Keratinocyte (primary cell): ENCODE measurements at regions not wholly inside any gene's neighbourhood (a gene's known extent, or its start where the extent isn't known, plus 50 kb on each side); places are given as distances from the start of the nearest gene placed in this dataset.

Experiments
- DNase-seq: peaks from one replicate; pipeline ENCODE4 v3.0.0-alpha.2; 2011; ENCODE audit warnings: low read depth, missing footprints, low spot score
- FAIRE-seq: peaks from 2 replicates; lab custom pipeline; 2011; peaks lifted over from hg19 to GRCh38; lab: Jason Lieb, UNC
- H2AFZ ChIP-seq: 2 replicates; pipeline ENCODE4 v1.6.0; 2012; ENCODE audit warnings: low read length, control low read depth, inconsistent platforms; ENCODE audit not compliant: control insufficient read depth
- H3K27ac ChIP-seq: 2 replicates; pipeline ENCODE4 v1.5.1; 2011; ENCODE audit warnings: low read length; ENCODE audit not compliant: control insufficient read depth, insufficient read depth
- H3K27me3 ChIP-seq: 3 replicates; pipeline ENCODE4 v1.6.0; 2011; ENCODE audit warnings: low read length; ENCODE audit not compliant: control insufficient read depth, insufficient read depth; ENCODE audit errors: extremely low read depth
- H3K36me3 ChIP-seq, 2 experiments: 2 replicates in 1 of 2; 3 replicates in 1 of 2; pipeline ENCODE4 v1.5.1; 2011; ENCODE audit warnings: low read length in 2 of 2, mild to moderate bottlenecking in 1 of 2; ENCODE audit not compliant: control insufficient read depth in 2 of 2, insufficient read depth in 2 of 2; ENCODE audit errors: extremely low read depth in 1 of 2
- H3K4me1 ChIP-seq: 3 replicates; pipeline ENCODE4 v1.5.1; 2011; ENCODE audit warnings: low read length; ENCODE audit not compliant: control insufficient read depth, insufficient read depth; ENCODE audit errors: extremely low read depth
- H3K4me2 ChIP-seq: 3 replicates; pipeline ENCODE4 v1.6.0; 2011; ENCODE audit warnings: low read depth, low read length; ENCODE audit not compliant: control insufficient read depth, insufficient read depth; ENCODE audit errors: extremely low read depth
- H3K4me3 ChIP-seq, 3 experiments: fragments of 200-600 bp in 1 of 3; sonication (generic) in 1 of 3; 2 replicates in 2 of 3; 3 replicates in 1 of 3; pipeline ENCODE4 v1.5.1; 2011 to 2016; ENCODE audit warnings: low read length in 3 of 3, mild to moderate bottlenecking in 3 of 3, control low read depth in 2 of 3, inconsistent platforms in 1 of 3, low read depth in 1 of 3, mixed read lengths in 1 of 3, mixed run types in 1 of 3, moderate library complexity in 1 of 3; ENCODE audit not compliant: control insufficient read depth in 2 of 3, insufficient read depth in 2 of 3; ENCODE audit errors: extremely low read depth in 1 of 3
- H3K79me2 ChIP-seq: 2 replicates; pipeline ENCODE4 v1.6.0; 2012; ENCODE audit warnings: low read length; ENCODE audit not compliant: control insufficient read depth, insufficient read depth
- H3K9ac ChIP-seq: 3 replicates; pipeline ENCODE4 v1.6.0; 2011; ENCODE audit warnings: low read length; ENCODE audit not compliant: control insufficient read depth, insufficient read depth; ENCODE audit errors: extremely low read depth
- H3K9me1 ChIP-seq: 3 replicates; pipeline ENCODE4 v1.6.0; 2011; ENCODE audit warnings: low read length; ENCODE audit not compliant: control insufficient read depth, insufficient read depth; ENCODE audit errors: extremely low read depth
- H3K9me3 ChIP-seq: 2 replicates; pipeline ENCODE4 v1.5.1; 2012; ENCODE audit warnings: low read depth, low read length; ENCODE audit not compliant: control insufficient read depth
- H4K20me1 ChIP-seq: 3 replicates; pipeline ENCODE4 v1.6.0; 2011; ENCODE audit warnings: low read length; ENCODE audit not compliant: control insufficient read depth, insufficient read depth; ENCODE audit errors: extremely low read depth
- CTCF ChIP-seq, 3 experiments: IDR thresholded peaks in 1 of 3; conservative IDR thresholded peaks in 1 of 3; optimal IDR thresholded peaks in 1 of 3; 2 replicates in 2 of 3; 3 replicates in 1 of 3; pipeline versions ENCODE3 to v1.5.1; 2011; ENCODE audit warnings: low read length in 3 of 3, mild to moderate bottlenecking in 3 of 3, moderate library complexity in 2 of 3, control low read depth in 1 of 3, inconsistent platforms in 1 of 3; ENCODE audit not compliant: insufficient read depth in 2 of 3; ENCODE audit errors: extremely low read depth in 1 of 3
- EZH2 ChIP-seq: IDR thresholded peaks from one replicate; pipeline ENCODE4 v1.6.1; 2012; ENCODE audit warnings: inconsistent platforms, mild to moderate bottlenecking, low read length, moderate library complexity
- dilution Hi-C: fragments of 300-500 bp; cut with MboI; formaldehyde crosslinking; loops from one replicate; pipeline ENCODE4 v1.7.0; 2020; ENCODE audit warnings: low sequenced_read_pairs; ENCODE audit not compliant: extremely low pct_ligation_motif_present

DNA sequence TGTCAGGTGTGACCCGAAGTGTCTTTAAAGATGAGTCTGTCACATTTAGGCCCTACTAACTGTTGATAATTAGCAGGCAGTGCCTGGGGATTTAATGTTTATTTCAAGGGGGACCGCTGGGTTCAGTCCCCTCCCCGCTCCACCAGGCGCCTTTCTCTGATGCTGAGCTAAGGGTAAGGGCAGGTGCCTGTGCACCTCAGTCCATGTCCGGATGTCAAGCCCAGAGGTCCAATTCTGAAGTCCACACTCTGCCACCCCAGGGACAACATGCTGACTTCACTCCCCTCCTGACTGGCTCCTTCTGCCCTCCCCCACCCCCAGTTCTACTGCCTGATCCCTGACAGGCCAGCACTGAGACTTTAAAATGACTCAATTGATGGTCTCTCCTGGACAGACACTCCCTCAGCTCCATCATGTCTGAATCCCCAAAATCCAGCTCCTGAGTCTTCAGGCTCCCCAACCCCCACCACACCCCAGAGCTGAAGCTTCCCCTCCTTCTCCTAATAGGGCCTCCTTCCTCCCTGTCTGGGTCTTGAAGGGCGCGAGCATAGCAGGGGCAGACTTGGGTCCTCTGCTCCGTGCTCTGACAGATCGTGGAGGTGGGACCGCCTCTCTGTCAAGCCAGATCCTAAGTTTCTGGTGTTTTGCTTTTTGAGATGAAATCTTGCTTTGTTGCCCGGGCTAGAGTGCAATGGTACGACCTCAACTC is 49.8 kb upstream of the ANO1 start:
- dilution Hi-C loops: no loop called here
- FAIRE-seq (no peak), DNase-seq (no peak)

More for the DNA sequence above, 49.8 kb upstream of the ANO1 start:
- H3K4me1 ChIP-seq: no peaks in the 10 kb centered on the region
- no peak overlapping the region for H3K4me2 ChIP-seq
- no peak overlapping the region for H3K9ac ChIP-seq
- H3K4me3 ChIP-seq: no peak overlapping the region
- H3K79me2 ChIP-seq: no peaks in the 10 kb centered on the region
- no peaks in the 10 kb centered on the region for H4K20me1 ChIP-seq
- no peak for TF ChIP-seq EZH2
- no peak for TF ChIP-seq CTCF (optimal IDR thresholded peaks at IDR 0.05 in 1 of 3, IDR thresholded peaks at IDR 0.05 in 1 of 3, conservative IDR thresholded peaks at IDR 0.05 in 1 of 3; ENCODE audit: extremely low read depth in 1 of 3, insufficient read depth in 2 of 3, low read length in 3 of 3)
- no peaks in the 10 kb centered on the region for H3K27me3 ChIP-seq
- no peak overlapping the region for H3K27ac ChIP-seq
- no peak overlapping the region for H2AFZ ChIP-seq
- H3K9me1 ChIP-seq: no peaks in the 10 kb centered on the region
- peaks cover 9% of the 10 kb centered on the region for H3K9me3 ChIP-seq
- no peaks in the 10 kb centered on the region for H3K36me3 ChIP-seq
